Body of pancreas (tissue), 4 donors: ENCODE measurements at regions not wholly inside any gene's neighbourhood (a gene's known extent, or its start where the extent isn't known, plus 50 kb on each side); places are given as distances from the start of the nearest gene placed in this dataset.

Experiments
- CTCF ChIP-seq, 7 experiments: fragments of 450-650 bp in 4 of 7; fragments of 200-600 bp in 3 of 7; sonication (generic) in 3 of 7; IDR thresholded peaks; one replicate each; pipeline ENCODE4 v1.5.1; 2016 to 2019; ENCODE audit warnings: antibody characterized with exemption in 7 of 7
- POLR2A ChIP-seq, 3 donors: fragments of 450-650 bp; IDR thresholded peaks; one replicate each; pipeline ENCODE4 v1.6.1; 2016; ENCODE audit warnings: antibody characterized with exemption in 3 of 3, mild to moderate bottlenecking in 2 of 3

GRCh38 chr12:41972196-41972595 is 172.5 kb downstream of the GXYLT1 start:
- TF ChIP-seq POLR2A (IDR thresholded peaks at IDR 0.05) (no peak), CTCF (IDR thresholded peaks at IDR 0.05) (no peak)
